Heart left ventricle (tissue), 16 donors: ENCODE measurements at regions not wholly inside any gene's neighbourhood (a gene's known extent, or its start where the extent isn't known, plus 50 kb on each side); places are given as distances from the start of the nearest gene placed in this dataset.

Experiments used
- ATAC-seq, 4 donors: fragments of 200-7000 bp; cut with Tn5 transposase; one replicate each; pipeline ENCODE4 v1.9.1; 2020 to 2022; ENCODE audit warnings: moderate library complexity in 4 of 4, mild to moderate bottlenecking in 3 of 4, moderate number of reproducible peaks in 1 of 4
- DNase-seq, 5 donors: peaks; one replicate each; pipeline ENCODE4 v3.0.0-alpha.2; 2020
- H3K27ac ChIP-seq, 12 donors: fragments of 200-600 bp; sonication (generic) in 4 of 12; one replicate each; pipeline versions ENCODE4 v1.5.0 to v1.8.0; 2016 to 2022; ENCODE audit warnings: mild to moderate bottlenecking in 2 of 12
- H3K27me3 ChIP-seq, 9 donors: fragments of 200-600 bp; sonication (generic) in 2 of 9; one replicate each; pipeline versions ENCODE4 v1.5.1 to v1.8.0; 2016 to 2022; ENCODE audit warnings: mild to moderate bottlenecking in 3 of 9
- H3K36me3 ChIP-seq, 9 donors: fragments of 200-600 bp; sonication (generic) in 2 of 9; one replicate each; pipeline versions ENCODE4 v1.5.0 to v1.8.0; 2018 to 2022; ENCODE audit warnings: mild to moderate bottlenecking in 2 of 9
- H3K4me1 ChIP-seq, 12 donors: fragments of 200-600 bp; sonication (generic) in 4 of 12; one replicate each; pipeline versions ENCODE4 v1.5.0 to v1.8.0; 2016 to 2022; ENCODE audit warnings: mild to moderate bottlenecking in 3 of 12
- H3K4me3 ChIP-seq, 12 donors: fragments of 200-600 bp; sonication (generic) in 4 of 12; one replicate each; pipeline versions ENCODE4 v1.5.0 to v1.8.0; 2017 to 2022; ENCODE audit warnings: mild to moderate bottlenecking in 9 of 12, moderate library complexity in 4 of 12
- H3K9me3 ChIP-seq, 12 donors: fragments of 200-600 bp; sonication (generic) in 4 of 12; one replicate each; pipeline versions ENCODE4 v1.5.0 to v1.8.0; 2016 to 2022; ENCODE audit warnings: mild to moderate bottlenecking in 1 of 12
- POLR2A ChIP-seq, 2 donors: fragments of 450-650 bp; IDR thresholded peaks; one replicate each; pipeline ENCODE4 v1.6.1; 2017; ENCODE audit warnings: antibody characterized with exemption in 2 of 2, mild to moderate bottlenecking in 2 of 2, moderate library complexity in 2 of 2
- WGBS, 4 donors: extraction: QIAGEN DNeasy Blood & Tissue Kit in 2 of 4; methylation state at CpG; one replicate each; pipeline versions ENCODE4 v1.1.5 to v1.1.7; 2013 to 2018; 5-methylcytosine and 5-hydroxymethylcytosine counted together
- intact Hi-C, 10 donors: fragments of 100-400 bp; cut with DNase I; formaldehyde crosslinking; loops; one replicate each; pipeline versions ENCODE4 v1.11.1 to v1.14.2; 2022
- TF ChIP-seq, protein P1 (sequence below), 12 donors: fragments of 200-600 bp; sonication (generic) in 4 of 12; IDR thresholded peaks; one replicate each; pipeline versions ENCODE4 v1.5.0 to v1.8.0; 2018 to 2022; ENCODE audit warnings: antibody characterized with exemption in 12 of 12, mild to moderate bottlenecking in 5 of 12
- donor health status: ischemic (EF 13 %, LVEDD 7.1; RV severe dilation, severe dysfunction).
- donor health status: healthy with polysubstance abuse.
- donor health status: DM: no; HTN: yes; CAD: no.
- donor health status: DM: no; HTN: no; CAD: no.
- donor health status: ischemic (EF 25% LVEDD 6.9; RV normal size, moderate dysfunction).
- donor health status: ischemic (EF 25% LVEDD 5.7; RV mildly dilated, moderate dysfunction).
- donor health status: healthy.
- donor health status: DM: yes; HTN: yes; CAD: no.
- donor health status: ischemic (EF 35%, LVEDD 5.7; RV mildly dilated, moderate dysfunction).
- donor health status: nonischemic (EF 11% LVEDD 7.7; RV severe dilation, severe dysfunction).
- donor health status: DM: yes; HTN: yes; CAD: no.
- donor health status: PGD.
- donor health status: ischemic (EF 29% LVEDD 5.4; RV normal size, mild dysfunction).
- donor health status: nonischemic (EF 23%, LVEDD 6.1; RV moderate dilation, normal function).

DNA sequence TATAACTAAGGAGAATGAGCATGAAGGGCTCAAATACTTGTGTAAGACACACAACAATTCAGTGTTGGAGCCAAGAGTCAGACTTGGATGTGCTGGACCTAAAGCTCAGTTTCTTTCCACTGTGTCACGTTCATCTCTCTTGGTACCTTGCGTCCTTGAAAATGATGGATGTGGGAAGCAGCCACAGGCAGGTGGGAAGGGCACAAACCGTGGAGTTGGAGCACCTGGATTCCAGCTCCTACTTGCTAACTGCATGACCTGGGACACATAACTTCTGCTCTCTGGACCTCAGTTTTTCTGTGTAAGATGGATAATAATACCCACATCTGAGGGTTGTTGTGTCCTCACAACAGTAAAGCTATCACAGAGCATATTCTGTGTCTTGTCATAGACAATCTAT, 53.1 kb upstream of the PPP1CB start:
- Histone ChIP-seq H3K36me3 (no peaks in the 10 kb centered on the region), H3K27me3 (no peaks in the 10 kb centered on the region), H3K4me1 (peaks cover 0 to 15% (median 2%) of the 10 kb centered on the region in 12 donors), H3K9me3 (no peaks in the 10 kb centered on the region), H3K27ac (no peak overlapping the region), H3K4me3 (no peak overlapping the region)
- no peak for DNase-seq
- WGBS, 4 donors: 89 to 98% (median 96%) methylated on average over 3 of the region's 3 CpGs
- TF ChIP-seq POLR2A (IDR thresholded peaks at IDR 0.05): no peak
- TF ChIP-seq, protein P1, sequence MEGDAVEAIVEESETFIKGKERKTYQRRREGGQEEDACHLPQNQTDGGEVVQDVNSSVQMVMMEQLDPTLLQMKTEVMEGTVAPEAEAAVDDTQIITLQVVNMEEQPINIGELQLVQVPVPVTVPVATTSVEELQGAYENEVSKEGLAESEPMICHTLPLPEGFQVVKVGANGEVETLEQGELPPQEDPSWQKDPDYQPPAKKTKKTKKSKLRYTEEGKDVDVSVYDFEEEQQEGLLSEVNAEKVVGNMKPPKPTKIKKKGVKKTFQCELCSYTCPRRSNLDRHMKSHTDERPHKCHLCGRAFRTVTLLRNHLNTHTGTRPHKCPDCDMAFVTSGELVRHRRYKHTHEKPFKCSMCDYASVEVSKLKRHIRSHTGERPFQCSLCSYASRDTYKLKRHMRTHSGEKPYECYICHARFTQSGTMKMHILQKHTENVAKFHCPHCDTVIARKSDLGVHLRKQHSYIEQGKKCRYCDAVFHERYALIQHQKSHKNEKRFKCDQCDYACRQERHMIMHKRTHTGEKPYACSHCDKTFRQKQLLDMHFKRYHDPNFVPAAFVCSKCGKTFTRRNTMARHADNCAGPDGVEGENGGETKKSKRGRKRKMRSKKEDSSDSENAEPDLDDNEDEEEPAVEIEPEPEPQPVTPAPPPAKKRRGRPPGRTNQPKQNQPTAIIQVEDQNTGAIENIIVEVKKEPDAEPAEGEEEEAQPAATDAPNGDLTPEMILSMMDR (IDR thresholded peaks at IDR 0.05): no peak
- intact Hi-C loops: no loop called here
- ATAC-seq: no peak
